ENCODE measurements at regions not wholly inside any gene's neighbourhood (a gene's known extent, or its start where the extent isn't known, plus 50 kb on each side); places are given as distances from the start of the nearest gene placed in this dataset.

DNA sequence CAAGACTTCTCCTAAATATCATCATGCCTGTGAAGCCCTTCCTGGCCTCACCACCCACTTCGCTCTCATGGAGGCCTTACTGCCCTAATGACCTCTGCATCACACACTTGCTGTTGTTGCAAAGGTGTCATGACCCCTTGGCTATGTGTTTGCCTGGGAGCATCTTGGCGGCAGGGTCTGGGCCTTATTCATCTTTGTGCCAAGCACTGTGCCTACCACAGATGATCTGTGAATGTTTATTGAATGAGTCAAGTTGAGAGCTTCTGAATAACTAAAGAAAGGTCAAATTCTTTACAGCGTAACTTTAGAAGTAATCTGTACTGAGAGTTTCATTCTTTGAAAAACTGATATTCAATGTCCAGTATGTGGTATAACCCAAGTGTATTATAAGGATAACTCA is 113.3 kb downstream of the TTC8 start:
- TF ChIP-seq, protein P1, sequence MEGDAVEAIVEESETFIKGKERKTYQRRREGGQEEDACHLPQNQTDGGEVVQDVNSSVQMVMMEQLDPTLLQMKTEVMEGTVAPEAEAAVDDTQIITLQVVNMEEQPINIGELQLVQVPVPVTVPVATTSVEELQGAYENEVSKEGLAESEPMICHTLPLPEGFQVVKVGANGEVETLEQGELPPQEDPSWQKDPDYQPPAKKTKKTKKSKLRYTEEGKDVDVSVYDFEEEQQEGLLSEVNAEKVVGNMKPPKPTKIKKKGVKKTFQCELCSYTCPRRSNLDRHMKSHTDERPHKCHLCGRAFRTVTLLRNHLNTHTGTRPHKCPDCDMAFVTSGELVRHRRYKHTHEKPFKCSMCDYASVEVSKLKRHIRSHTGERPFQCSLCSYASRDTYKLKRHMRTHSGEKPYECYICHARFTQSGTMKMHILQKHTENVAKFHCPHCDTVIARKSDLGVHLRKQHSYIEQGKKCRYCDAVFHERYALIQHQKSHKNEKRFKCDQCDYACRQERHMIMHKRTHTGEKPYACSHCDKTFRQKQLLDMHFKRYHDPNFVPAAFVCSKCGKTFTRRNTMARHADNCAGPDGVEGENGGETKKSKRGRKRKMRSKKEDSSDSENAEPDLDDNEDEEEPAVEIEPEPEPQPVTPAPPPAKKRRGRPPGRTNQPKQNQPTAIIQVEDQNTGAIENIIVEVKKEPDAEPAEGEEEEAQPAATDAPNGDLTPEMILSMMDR (IDR thresholded peaks at IDR 0.05), result no peak
- no peak for TF ChIP-seq POLR2A (IDR thresholded peaks at IDR 0.05)

Data from right lobe of liver (tissue), 4 donors.